ENCODE measurements at regions not wholly inside any gene's neighbourhood (a gene's known extent, or its start where the extent isn't known, plus 50 kb on each side); places are given as distances from the start of the nearest gene placed in this dataset.

GRCh38 chr10:44715136-44715535 lies 196.0 kb upstream of the TMEM72 start:
- CTCF ChIA-PET: no interaction called here
- Mint-ChIP-seq H3K4me3 (no peak overlapping the region), H3K27ac (no peak overlapping the region), H3K9me3 (ENCODE audit: insufficient read depth) (peaks cover 5% of the 10 kb centered on the region), H3K27me3 (peaks cover 10% of the 10 kb centered on the region), H3K4me1 (no peaks in the 10 kb centered on the region)
- Histone ChIP-seq H3K27me3 (replicated peaks in 1 of 4; ENCODE audit: control extremely low read depth in 1 of 4, control insufficient read depth in 3 of 4, insufficient read depth in 4 of 4, low read length in 3 of 4) (peaks cover 0 to 4% (median 0%) of the 10 kb centered on the region in 4 experiments), H4K20me1 (ENCODE audit: control insufficient read depth, insufficient read depth, low read length, poor library complexity, severe bottlenecking) (no peaks in the 10 kb centered on the region), H3K9me3 (ENCODE audit: control extremely low read depth in 1 of 3, control insufficient read depth in 2 of 3, insufficient read depth in 1 of 3, low read length in 2 of 3) (peaks cover 0 to 7% (median 3%) of the 10 kb centered on the region in 3 donors), H3K4me1 (ENCODE audit: control insufficient read depth in 2 of 2, insufficient read depth in 2 of 2, low read length in 2 of 2) (no peaks in the 10 kb centered on the region), H3K79me2 (ENCODE audit: control insufficient read depth, insufficient read depth, low read length) (no peaks in the 10 kb centered on the region), H3K36me3 (replicated peaks in 1 of 2; ENCODE audit: control extremely low read depth in 1 of 2, control insufficient read depth in 1 of 2, extremely low read depth in 1 of 2, insufficient read depth in 2 of 2, low read length in 1 of 2) (no peaks in the 10 kb centered on the region), H3K4me3 (ENCODE audit: control extremely low read depth in 1 of 5, extremely low read depth in 1 of 5, insufficient read depth in 1 of 5, low read depth in 2 of 5, low read length in 4 of 5) (no peak overlapping the region), H3K9ac (ENCODE audit: low read length) (no peak overlapping the region), H2AFZ (ENCODE audit: insufficient read depth, low read depth, low read length, poor library complexity, severe bottlenecking) (no peak overlapping the region), H3K4me2 (replicated peaks; ENCODE audit: low read depth, low read length, poor library complexity, severe bottlenecking) (no peak overlapping the region), H3K27ac (ENCODE audit: low read length in 2 of 2) (no peak overlapping the region)
- intact Hi-C loops (cut with micrococcal nuclease): no loop called here
- 87% methylated on average over 5 of the region's 5 CpGs for WGBS (ENCODE audit: insufficient coverage)
- TF ChIP-seq, protein P1, sequence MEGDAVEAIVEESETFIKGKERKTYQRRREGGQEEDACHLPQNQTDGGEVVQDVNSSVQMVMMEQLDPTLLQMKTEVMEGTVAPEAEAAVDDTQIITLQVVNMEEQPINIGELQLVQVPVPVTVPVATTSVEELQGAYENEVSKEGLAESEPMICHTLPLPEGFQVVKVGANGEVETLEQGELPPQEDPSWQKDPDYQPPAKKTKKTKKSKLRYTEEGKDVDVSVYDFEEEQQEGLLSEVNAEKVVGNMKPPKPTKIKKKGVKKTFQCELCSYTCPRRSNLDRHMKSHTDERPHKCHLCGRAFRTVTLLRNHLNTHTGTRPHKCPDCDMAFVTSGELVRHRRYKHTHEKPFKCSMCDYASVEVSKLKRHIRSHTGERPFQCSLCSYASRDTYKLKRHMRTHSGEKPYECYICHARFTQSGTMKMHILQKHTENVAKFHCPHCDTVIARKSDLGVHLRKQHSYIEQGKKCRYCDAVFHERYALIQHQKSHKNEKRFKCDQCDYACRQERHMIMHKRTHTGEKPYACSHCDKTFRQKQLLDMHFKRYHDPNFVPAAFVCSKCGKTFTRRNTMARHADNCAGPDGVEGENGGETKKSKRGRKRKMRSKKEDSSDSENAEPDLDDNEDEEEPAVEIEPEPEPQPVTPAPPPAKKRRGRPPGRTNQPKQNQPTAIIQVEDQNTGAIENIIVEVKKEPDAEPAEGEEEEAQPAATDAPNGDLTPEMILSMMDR (IDR thresholded peaks at IDR 0.05): no peak
- no peak for TF ChIP-seq EZH2 (IDR thresholded peaks at IDR 0.05; ENCODE audit: borderline replicate concordance, insufficient read depth, low read depth, low read length, poor library complexity, severe bottlenecking)
- ATAC-seq (ENCODE audit: low read depth) (no peak), DNase-seq (no peak)
- POLR2A ChIA-PET: no interaction called here

GRCh38 chr10:44716470-44717015 lies 194.6 kb upstream of the TMEM72 start:
- H3K9me3 Mint-ChIP-seq (ENCODE audit: insufficient read depth): peaks cover 5% of the 10 kb centered on the region
- peaks cover 10% of the 10 kb centered on the region for H3K27me3 Mint-ChIP-seq
- Histone ChIP-seq H3K36me3 (replicated peaks in 1 of 2; ENCODE audit: control extremely low read depth in 1 of 2, control insufficient read depth in 1 of 2, extremely low read depth in 1 of 2, insufficient read depth in 2 of 2, low read length in 1 of 2) (no peaks in the 10 kb centered on the region), H3K4me1 (ENCODE audit: control insufficient read depth in 2 of 2, insufficient read depth in 2 of 2, low read length in 2 of 2) (no peaks in the 10 kb centered on the region), H3K79me2 (ENCODE audit: control insufficient read depth, insufficient read depth, low read length) (no peaks in the 10 kb centered on the region), H3K9ac (ENCODE audit: low read length) (no peak overlapping the region), H3K27ac (ENCODE audit: low read length in 2 of 2) (no peak overlapping the region), H3K27me3 (replicated peaks in 1 of 4; ENCODE audit: control extremely low read depth in 1 of 4, control insufficient read depth in 3 of 4, insufficient read depth in 4 of 4, low read length in 3 of 4) (peaks cover 0 to 4% (median 0%) of the 10 kb centered on the region in 4 experiments), H3K4me2 (replicated peaks; ENCODE audit: low read depth, low read length, poor library complexity, severe bottlenecking) (no peak overlapping the region), H4K20me1 (ENCODE audit: control insufficient read depth, insufficient read depth, low read length, poor library complexity, severe bottlenecking) (no peaks in the 10 kb centered on the region), H3K9me3 (ENCODE audit: control extremely low read depth in 1 of 3, control insufficient read depth in 2 of 3, insufficient read depth in 1 of 3, low read length in 2 of 3) (peaks cover 0 to 7% (median 3%) of the 10 kb centered on the region in 3 donors), H3K4me3 (ENCODE audit: control extremely low read depth in 1 of 5, extremely low read depth in 1 of 5, insufficient read depth in 1 of 5, low read depth in 2 of 5, low read length in 4 of 5) (no peak overlapping the region), H2AFZ (ENCODE audit: insufficient read depth, low read depth, low read length, poor library complexity, severe bottlenecking) (no peak overlapping the region)
- H3K4me3 Mint-ChIP-seq: no peak overlapping the region
- WGBS (ENCODE audit: insufficient coverage): no CpG with 5 or more reads among the region's 4 CpGs
- ATAC-seq (ENCODE audit: low read depth) (no peak), DNase-seq (no peak)
- CTCF ChIA-PET: no interaction called here
- no peaks in the 10 kb centered on the region for H3K4me1 Mint-ChIP-seq
- POLR2A ChIA-PET: no interaction called here
- no peak for TF ChIP-seq EZH2 (IDR thresholded peaks at IDR 0.05; ENCODE audit: borderline replicate concordance, insufficient read depth, low read depth, low read length, poor library complexity, severe bottlenecking)
- TF ChIP-seq, protein P1 (IDR thresholded peaks at IDR 0.05): no peak
- no peak overlapping the region for H3K27ac Mint-ChIP-seq
- intact Hi-C loops (cut with micrococcal nuclease): no loop called here

Data from B cell (primary cell).